ENCODE measurements at regions not wholly inside any gene's neighbourhood (a gene's known extent, or its start where the extent isn't known, plus 50 kb on each side); places are given as distances from the start of the nearest gene placed in this dataset.

- Histone ChIP-seq H3K4me3 (no peak overlapping the region), H3K4me1 (peaks cover 0 to 6% (median 0%) of the 10 kb centered on the region in 12 donors), H3K27me3 (no peaks in the 10 kb centered on the region), H3K9me3 (no peaks in the 10 kb centered on the region), H3K27ac (peak overlapping the region in 4 of 12 donors; percentile 11 to 69 (median 42)), H3K36me3 (no peaks in the 10 kb centered on the region)
- DNase-seq (no peak), ATAC-seq (no peak)
- intact Hi-C loops (cut with DNase I) = no loop called here
- WGBS, 4 donors = 77 to 90% (median 87%) methylated on average over 1 of the region's 1 CpG
- no peak for TF ChIP-seq POLR2A (IDR thresholded peaks at IDR 0.05)
- TF ChIP-seq, protein P1, sequence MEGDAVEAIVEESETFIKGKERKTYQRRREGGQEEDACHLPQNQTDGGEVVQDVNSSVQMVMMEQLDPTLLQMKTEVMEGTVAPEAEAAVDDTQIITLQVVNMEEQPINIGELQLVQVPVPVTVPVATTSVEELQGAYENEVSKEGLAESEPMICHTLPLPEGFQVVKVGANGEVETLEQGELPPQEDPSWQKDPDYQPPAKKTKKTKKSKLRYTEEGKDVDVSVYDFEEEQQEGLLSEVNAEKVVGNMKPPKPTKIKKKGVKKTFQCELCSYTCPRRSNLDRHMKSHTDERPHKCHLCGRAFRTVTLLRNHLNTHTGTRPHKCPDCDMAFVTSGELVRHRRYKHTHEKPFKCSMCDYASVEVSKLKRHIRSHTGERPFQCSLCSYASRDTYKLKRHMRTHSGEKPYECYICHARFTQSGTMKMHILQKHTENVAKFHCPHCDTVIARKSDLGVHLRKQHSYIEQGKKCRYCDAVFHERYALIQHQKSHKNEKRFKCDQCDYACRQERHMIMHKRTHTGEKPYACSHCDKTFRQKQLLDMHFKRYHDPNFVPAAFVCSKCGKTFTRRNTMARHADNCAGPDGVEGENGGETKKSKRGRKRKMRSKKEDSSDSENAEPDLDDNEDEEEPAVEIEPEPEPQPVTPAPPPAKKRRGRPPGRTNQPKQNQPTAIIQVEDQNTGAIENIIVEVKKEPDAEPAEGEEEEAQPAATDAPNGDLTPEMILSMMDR (IDR thresholded peaks at IDR 0.05) = no peak
Measured at GRCh38 chr12:34190054-34190453, 167.8 kb downstream of the ALG10 start.

- H3K9me3 ChIP-seq = peaks cover 0 to 6% (median 0%) of the 10 kb centered on the region in 12 donors
- H3K27ac ChIP-seq = no peak overlapping the region
- intact Hi-C loops (cut with DNase I) = no loop called here
- WGBS, 4 donors = 53 to 68% (median 62%) methylated on average over 7 of the region's 7 CpGs
- no peaks in the 10 kb centered on the region for H3K36me3 ChIP-seq
- no peak for ATAC-seq
- DNase-seq = no peak
- no peaks in the 10 kb centered on the region for H3K27me3 ChIP-seq
- no peak for TF ChIP-seq POLR2A (IDR thresholded peaks at IDR 0.05)
- TF ChIP-seq, protein P1 (IDR thresholded peaks at IDR 0.05) = no peak
- no peaks in the 10 kb centered on the region for H3K4me1 ChIP-seq
- no peak overlapping the region for H3K4me3 ChIP-seq
Measured at GRCh38 chr12:34198924-34199323, 176.6 kb downstream of the ALG10 start.

DNA sequence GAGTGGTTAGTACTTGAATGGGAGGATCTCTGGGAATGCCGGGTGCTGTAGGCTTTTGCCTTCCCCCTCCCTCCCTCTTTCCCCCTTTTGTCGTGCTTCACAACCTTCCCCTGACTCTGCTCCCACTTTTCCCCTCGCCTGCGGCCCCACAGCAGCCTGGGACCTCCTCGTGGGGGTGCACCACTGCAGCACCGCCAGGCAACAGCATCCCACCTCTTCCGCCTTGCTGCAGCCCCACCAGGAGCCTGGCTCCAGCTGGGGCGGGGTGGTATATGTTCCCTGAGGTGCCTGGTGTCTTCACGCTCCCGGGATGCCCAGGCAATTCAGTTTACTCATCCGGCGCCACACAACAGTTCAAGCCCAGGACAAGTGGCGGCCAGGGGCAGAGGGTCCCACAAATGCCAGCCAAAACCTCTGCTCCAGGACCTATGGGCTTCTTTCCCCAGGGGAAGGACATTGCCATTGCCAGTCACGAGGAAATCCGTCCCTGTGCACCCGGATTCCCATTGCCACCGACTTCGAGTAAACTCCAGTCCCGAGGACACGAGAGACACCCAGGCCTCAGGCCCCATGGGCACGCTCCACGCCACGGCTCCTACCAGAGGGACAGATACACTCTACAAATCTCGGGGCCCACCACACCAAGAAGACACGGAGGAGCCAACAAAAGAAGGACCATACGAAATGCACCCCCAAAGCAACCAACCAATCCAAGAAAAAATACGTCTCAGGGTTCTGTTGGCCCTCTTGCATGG, 181.7 kb downstream of the ALG10 start:
- no peaks in the 10 kb centered on the region for H3K27me3 ChIP-seq
- no peak overlapping the region for H3K27ac ChIP-seq
- no peaks in the 10 kb centered on the region for H3K9me3 ChIP-seq
- no peaks in the 10 kb centered on the region for H3K36me3 ChIP-seq
- WGBS, 4 donors = 77 to 82% (median 80%) methylated on average over 26 to 27 of the region's 27 CpGs
- DNase-seq = no peak
- peaks cover 0 to 4% (median 0%) of the 10 kb centered on the region in 12 donors for H3K4me1 ChIP-seq
- no peak for ATAC-seq
- no peak for TF ChIP-seq POLR2A (IDR thresholded peaks at IDR 0.05)
- TF ChIP-seq, protein P1 (IDR thresholded peaks at IDR 0.05) = no peak
- intact Hi-C loops (cut with DNase I) = no loop called here
- H3K4me3 ChIP-seq = no peak overlapping the region

- intact Hi-C loops (cut with DNase I) = no loop called here
Measured at GRCh38 chr12:34204830-34205285, 182.6 kb downstream of the ALG10 start.

More at GRCh38 chr12:34204830-34205285, 182.6 kb downstream of the ALG10 start:
- peaks cover 0 to 4% (median 0%) of the 10 kb centered on the region in 12 donors for H3K4me1 ChIP-seq
- H3K27ac ChIP-seq = no peak overlapping the region
- peak in 1 of 4 donors; percentile 35 for ATAC-seq
- peak in 1 of 5 donors; percentile 31 for DNase-seq
- TF ChIP-seq, protein P1 (IDR thresholded peaks at IDR 0.05) = no peak
- TF ChIP-seq POLR2A (IDR thresholded peaks at IDR 0.05) = no peak
- no peaks in the 10 kb centered on the region for H3K36me3 ChIP-seq
- 57 to 83% (median 66%) methylated on average over 11 to 12 of the region's 12 CpGs for WGBS, 4 donors
- H3K4me3 ChIP-seq = no peak overlapping the region
- H3K9me3 ChIP-seq = no peaks in the 10 kb centered on the region
- H3K27me3 ChIP-seq = no peaks in the 10 kb centered on the region
